GM12892 (cell line): ENCODE measurements at regions not wholly inside any gene's neighbourhood (a gene's known extent, or its start where the extent isn't known, plus 50 kb on each side); places are given as distances from the start of the nearest gene placed in this dataset.

Source experiments
- POLR2A ChIP-seq: IDR thresholded peaks from 2 replicates; pipeline ENCODE4 v1.6.1; 2011; ENCODE audit warnings: low read depth, low read length, control low read depth
- POLR2AphosphoS5 ChIP-seq: IDR thresholded peaks from 2 replicates; pipeline ENCODE4 v1.6.1; 2011; ENCODE audit warnings: low read depth, low read length, control low read depth
- TAF1 ChIP-seq: IDR thresholded peaks from 2 replicates; pipeline ENCODE4 v1.6.1; 2011; ENCODE audit warnings: low read depth, mild to moderate bottlenecking, control low read depth, low read length, borderline replicate concordance

DNA sequence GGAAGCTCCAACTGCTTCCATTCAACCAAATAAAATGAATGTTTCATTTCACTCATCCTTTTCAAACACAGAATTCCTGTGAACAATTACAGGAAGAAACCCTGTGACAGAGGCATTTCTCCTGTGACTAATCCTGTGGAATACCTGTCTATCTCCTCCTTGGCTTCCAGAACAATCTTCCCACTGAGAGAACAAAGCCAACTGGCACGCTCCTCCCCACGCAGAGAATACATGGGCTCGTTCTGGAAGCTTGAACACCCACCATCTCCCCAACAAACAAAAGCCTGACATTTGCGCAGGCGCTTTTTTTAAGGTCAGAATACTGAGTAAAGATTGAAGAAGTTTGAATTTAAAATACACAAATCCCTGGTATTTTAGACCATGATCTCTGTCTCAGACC, 104.7 kb upstream of the SLC66A3 start:
- TF ChIP-seq TAF1 (no peak), POLR2A (no peak), POLR2AphosphoS5 (no peak)
